HEK293 (cell line): ENCODE measurements at regions not wholly inside any gene's neighbourhood (a gene's known extent, or its start where the extent isn't known, plus 50 kb on each side); places are given as distances from the start of the nearest gene placed in this dataset.
"Not testable (repeated sequence)": the region's sequence is repeated elsewhere in the genome, so short reads cannot be mapped to it uniquely, and the experiment has no call there.

Experiments
- CTCF ChIA-PET: fragments of 350-600 bp; formaldehyde crosslinking; extraction: SDS; loops from one replicate; lab custom pipeline; 2021; ENCODE audit warnings: antibody characterized with exemption; lab: Yijun Ruan, JAX
- POLR2A ChIA-PET: fragments of 300-600 bp; formaldehyde crosslinking; extraction: SDS; loops from one replicate; lab custom pipeline; 2020; ENCODE audit warnings: antibody characterized with exemption, inconsistent platforms; lab: Yijun Ruan, JAX
- H3K27ac ChIP-seq: fragments of 200-500 bp; sonication (Bioruptor generic); 2 replicates; pipeline ENCODE4 v1.5.1; 2014; ENCODE audit warnings: low read depth, low read length, control low read depth, inconsistent platforms; ENCODE audit errors: extremely low read depth
- H3K36me3 ChIP-seq, 2 experiments: fragments of 200-500 bp in 1 of 2; sonication (Bioruptor generic) in 1 of 2; 1 replicate in 1 of 2; 2 replicates in 1 of 2; pipeline ENCODE4 v1.5.1; 2014 to 2017; ENCODE audit warnings: inconsistent platforms in 2 of 2, low read length in 2 of 2; ENCODE audit not compliant: control insufficient read depth in 2 of 2, insufficient read depth in 1 of 2
- H3K4me1 ChIP-seq: fragments of 200-500 bp; sonication (Bioruptor generic); 2 replicates; pipeline ENCODE4 v1.5.1; 2014; ENCODE audit warnings: mild to moderate bottlenecking, low read length, inconsistent platforms; ENCODE audit not compliant: control insufficient read depth, insufficient read depth
- H3K4me3 ChIP-seq: 2 replicates; pipeline ENCODE4 v1.5.1; 2011; ENCODE audit warnings: low read depth, mild to moderate bottlenecking, control low read depth, low read length, moderate library complexity
- H3K9me3 ChIP-seq: fragments of 200-500 bp; sonication (Bioruptor generic); 2 replicates; pipeline ENCODE4 v1.5.1; 2014; ENCODE audit warnings: low read depth, low read length, inconsistent platforms; ENCODE audit not compliant: control insufficient read depth, insufficient read depth
- BCL11B ChIP-seq: fragments of 450-650 bp; formaldehyde crosslinking; IDR thresholded peaks from 2 replicates; pipeline ENCODE4 v1.5.1; 2016; ENCODE audit warnings: low read depth, missing biosample characterization, missing genetic modification characterization
- GFI1B ChIP-seq: fragments of 450-650 bp; formaldehyde crosslinking; IDR thresholded peaks from 2 replicates; pipeline ENCODE4 v1.5.1; 2016; ENCODE audit warnings: missing biosample characterization, missing genetic modification characterization
- GLIS2 ChIP-seq: fragments of 450-650 bp; formaldehyde crosslinking; IDR thresholded peaks from 2 replicates; pipeline ENCODE4 v1.5.1; 2016; ENCODE audit warnings: missing biosample characterization, missing genetic modification characterization
- HOXD13 ChIP-seq: sonication (generic); formaldehyde crosslinking; IDR thresholded peaks from 2 replicates; pipeline ENCODE4 v1.8.0; 2022; ENCODE audit warnings: missing genetic modification reagents, borderline replicate concordance
- TRIM28 ChIP-seq: IDR thresholded peaks from 2 replicates; pipeline ENCODE4 v1.6.1; 2011; ENCODE audit warnings: low read length, control low read depth, borderline replicate concordance
- YY1 ChIP-seq: fragments of 450-650 bp; formaldehyde crosslinking; IDR thresholded peaks from 2 replicates; pipeline ENCODE4 v1.5.1; 2018; ENCODE audit warnings: missing biosample characterization, missing genetic modification characterization
- ZNF175 ChIP-seq: fragments of 450-650 bp; formaldehyde crosslinking; IDR thresholded peaks from 2 replicates; pipeline ENCODE4 v1.5.1; 2016; ENCODE audit warnings: missing biosample characterization, missing genetic modification characterization
- ZNF19 ChIP-seq: fragments of 450-650 bp; formaldehyde crosslinking; IDR thresholded peaks from 2 replicates; pipeline ENCODE4; 2016; ENCODE audit warnings: missing biosample characterization, missing genetic modification characterization, low read depth
- ZNF221 ChIP-seq: fragments of 450-650 bp; formaldehyde crosslinking; IDR thresholded peaks from 2 replicates; pipeline ENCODE4 v1.5.1; 2017; ENCODE audit warnings: missing biosample characterization, missing genetic modification characterization, borderline replicate concordance
- ZNF24 ChIP-seq: fragments of 450-650 bp; formaldehyde crosslinking; IDR thresholded peaks from 2 replicates; pipeline ENCODE4 v1.5.1; 2016; ENCODE audit warnings: missing biosample characterization, missing genetic modification characterization
- ZNF366 ChIP-seq: fragments of 450-650 bp; formaldehyde crosslinking; conservative IDR thresholded peaks from 2 replicates; pipeline ENCODE4 v1.5.1; 2016; ENCODE audit warnings: missing biosample characterization, missing genetic modification characterization
- ZNF416 ChIP-seq: fragments of 450-650 bp; formaldehyde crosslinking; IDR thresholded peaks from 2 replicates; pipeline ENCODE4 v1.5.1; 2016; ENCODE audit warnings: missing biosample characterization, missing genetic modification characterization
- ZNF521 ChIP-seq: fragments of 450-650 bp; formaldehyde crosslinking; IDR thresholded peaks from 2 replicates; pipeline ENCODE4 v1.5.1; 2017; ENCODE audit warnings: missing biosample characterization, mild to moderate bottlenecking, missing genetic modification characterization
- ZNF555 ChIP-seq: fragments of 450-650 bp; formaldehyde crosslinking; conservative IDR thresholded peaks from 2 replicates; pipeline ENCODE4 v1.5.1; 2017; ENCODE audit warnings: missing biosample characterization, mild to moderate bottlenecking, missing genetic modification characterization, inconsistent platforms
- ZNF660 ChIP-seq: fragments of 450-650 bp; IDR thresholded peaks from 2 replicates; pipeline ENCODE4 v1.5.1; 2018; ENCODE audit warnings: missing biosample characterization, mild to moderate bottlenecking, missing genetic modification characterization
- ZNF747 ChIP-seq: fragments of 450-650 bp; formaldehyde crosslinking; IDR thresholded peaks from 2 replicates; pipeline ENCODE4 v1.5.1; 2016; ENCODE audit warnings: missing biosample characterization, missing genetic modification characterization
- ZNF785 ChIP-seq: fragments of 450-650 bp; formaldehyde crosslinking; IDR thresholded peaks from 2 replicates; pipeline ENCODE4 v1.5.1; 2016; ENCODE audit warnings: missing biosample characterization, missing genetic modification characterization
- TF ChIP-seq, protein P1 (sequence below): fragments of 450-650 bp; formaldehyde crosslinking; IDR thresholded peaks from 2 replicates; pipeline ENCODE4 v1.5.1; 2017; ENCODE audit warnings: missing biosample characterization, missing genetic modification characterization
- TF ChIP-seq, protein P2 (sequence below): fragments of 450-650 bp; IDR thresholded peaks from 2 replicates; pipeline ENCODE4 v1.5.1; 2018; ENCODE audit warnings: missing biosample characterization, missing genetic modification characterization
- TF ChIP-seq, protein P3 (sequence below): fragments of 450-650 bp; IDR thresholded peaks from 2 replicates; pipeline ENCODE4 v1.5.1; 2018; ENCODE audit warnings: missing biosample characterization, mild to moderate bottlenecking, missing genetic modification characterization

DNA sequence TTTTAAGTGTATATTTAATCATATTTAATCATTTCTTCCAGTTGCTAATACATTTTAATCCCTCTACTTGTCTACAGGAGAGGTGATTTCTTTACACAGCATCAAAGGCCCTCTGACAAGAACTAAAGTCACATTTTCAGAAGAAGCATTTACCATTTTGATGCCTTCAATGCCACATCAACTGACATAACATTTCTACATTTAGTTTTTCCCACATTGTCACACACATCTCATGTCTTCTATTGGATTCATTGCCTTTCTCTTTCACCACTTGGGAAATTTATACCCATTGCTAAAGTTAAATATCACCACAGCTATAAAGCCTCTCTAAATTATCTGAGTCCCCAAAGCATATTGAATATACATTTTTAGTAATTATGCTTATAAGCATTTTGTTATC, 1907.5 kb upstream of the CDH9 start:
- Histone ChIP-seq H3K9me3 (no peaks in the 10 kb centered on the region), H3K27ac (no peak overlapping the region), H3K4me3 (no peak overlapping the region), H3K4me1 (no peaks in the 10 kb centered on the region), H3K36me3 (no peaks in the 10 kb centered on the region)
- ChIA-PET POLR2A (no interaction called here), CTCF (no interaction called here)
- TF ChIP-seq ZNF555 (no peak), ZNF221 (tag by site-specific recombination) (no peak), ZNF24 (tag by site-specific recombination) (no peak), GFI1B (tag by site-specific recombination) (no peak), HOXD13 (CRISPR knock-in tag) (no peak), ZNF175 (tag by site-specific recombination) (no peak), ZNF366 (tag by site-specific recombination) (no peak), BCL11B (tag by site-specific recombination) (no peak)
- TF ChIP-seq, protein P1, sequence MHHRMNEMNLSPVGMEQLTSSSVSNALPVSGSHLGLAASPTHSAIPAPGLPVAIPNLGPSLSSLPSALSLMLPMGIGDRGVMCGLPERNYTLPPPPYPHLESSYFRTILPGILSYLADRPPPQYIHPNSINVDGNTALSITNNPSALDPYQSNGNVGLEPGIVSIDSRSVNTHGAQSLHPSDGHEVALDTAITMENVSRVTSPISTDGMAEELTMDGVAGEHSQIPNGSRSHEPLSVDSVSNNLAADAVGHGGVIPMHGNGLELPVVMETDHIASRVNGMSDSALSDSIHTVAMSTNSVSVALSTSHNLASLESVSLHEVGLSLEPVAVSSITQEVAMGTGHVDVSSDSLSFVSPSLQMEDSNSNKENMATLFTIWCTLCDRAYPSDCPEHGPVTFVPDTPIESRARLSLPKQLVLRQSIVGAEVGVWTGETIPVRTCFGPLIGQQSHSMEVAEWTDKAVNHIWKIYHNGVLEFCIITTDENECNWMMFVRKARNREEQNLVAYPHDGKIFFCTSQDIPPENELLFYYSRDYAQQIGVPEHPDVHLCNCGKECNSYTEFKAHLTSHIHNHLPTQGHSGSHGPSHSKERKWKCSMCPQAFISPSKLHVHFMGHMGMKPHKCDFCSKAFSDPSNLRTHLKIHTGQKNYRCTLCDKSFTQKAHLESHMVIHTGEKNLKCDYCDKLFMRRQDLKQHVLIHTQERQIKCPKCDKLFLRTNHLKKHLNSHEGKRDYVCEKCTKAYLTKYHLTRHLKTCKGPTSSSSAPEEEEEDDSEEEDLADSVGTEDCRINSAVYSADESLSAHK (tag by site-specific recombination) = no peak

DNA sequence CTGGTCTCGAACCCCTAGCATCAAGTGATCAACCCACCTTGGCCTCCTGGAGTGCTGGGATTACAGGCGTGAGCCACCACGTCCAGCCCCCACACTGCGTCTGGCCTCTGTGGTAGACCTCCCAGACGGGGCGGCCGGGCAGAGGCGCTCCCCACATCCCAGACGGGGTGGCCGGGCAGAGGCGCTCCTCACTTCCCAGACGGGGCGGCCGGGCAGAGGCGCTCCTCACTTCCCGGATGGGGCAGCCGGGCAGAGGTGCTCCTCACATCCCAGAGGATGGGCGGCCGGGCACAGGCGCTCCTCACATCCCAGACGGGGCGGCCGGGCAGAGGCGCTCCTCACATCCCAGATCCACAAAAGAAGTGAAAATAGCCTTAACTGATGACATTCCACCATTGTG, 1891.0 kb upstream of the CDH9 start:
- H3K36me3 ChIP-seq, H3K4me1 ChIP-seq, POLR2A ChIA-PET, CTCF ChIA-PET, H3K9me3 ChIP-seq, H3K4me3 ChIP-seq, H3K27ac ChIP-seq: not testable (repeated sequence)

DNA sequence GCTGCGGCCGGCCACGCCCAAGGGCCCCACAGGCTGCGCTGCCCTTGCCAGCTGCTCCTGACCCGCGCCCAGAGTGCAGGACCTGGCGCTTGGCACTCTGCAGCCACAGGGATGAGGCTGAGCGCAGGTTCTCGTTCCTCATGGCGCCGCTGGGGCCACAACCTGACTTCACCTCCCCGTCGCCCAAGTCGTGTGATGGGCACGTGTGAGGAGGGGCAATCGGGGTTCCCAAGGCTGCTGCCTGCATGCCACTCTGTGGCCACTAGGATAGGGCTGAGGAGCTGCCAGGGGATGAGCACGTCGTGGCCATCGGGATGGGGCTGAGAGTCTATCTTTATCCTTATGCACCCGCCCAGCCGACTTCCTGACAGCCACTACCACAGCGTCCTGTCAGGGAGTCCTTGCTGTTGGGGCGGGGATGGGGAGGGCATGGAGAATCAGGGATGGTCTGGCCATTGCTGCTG, 1890.0 kb upstream of the CDH9 start:
- H3K4me3 ChIP-seq, H3K9me3 ChIP-seq, H3K27ac ChIP-seq, CTCF ChIA-PET, POLR2A ChIA-PET, H3K36me3 ChIP-seq, H3K4me1 ChIP-seq: not testable (repeated sequence)

DNA sequence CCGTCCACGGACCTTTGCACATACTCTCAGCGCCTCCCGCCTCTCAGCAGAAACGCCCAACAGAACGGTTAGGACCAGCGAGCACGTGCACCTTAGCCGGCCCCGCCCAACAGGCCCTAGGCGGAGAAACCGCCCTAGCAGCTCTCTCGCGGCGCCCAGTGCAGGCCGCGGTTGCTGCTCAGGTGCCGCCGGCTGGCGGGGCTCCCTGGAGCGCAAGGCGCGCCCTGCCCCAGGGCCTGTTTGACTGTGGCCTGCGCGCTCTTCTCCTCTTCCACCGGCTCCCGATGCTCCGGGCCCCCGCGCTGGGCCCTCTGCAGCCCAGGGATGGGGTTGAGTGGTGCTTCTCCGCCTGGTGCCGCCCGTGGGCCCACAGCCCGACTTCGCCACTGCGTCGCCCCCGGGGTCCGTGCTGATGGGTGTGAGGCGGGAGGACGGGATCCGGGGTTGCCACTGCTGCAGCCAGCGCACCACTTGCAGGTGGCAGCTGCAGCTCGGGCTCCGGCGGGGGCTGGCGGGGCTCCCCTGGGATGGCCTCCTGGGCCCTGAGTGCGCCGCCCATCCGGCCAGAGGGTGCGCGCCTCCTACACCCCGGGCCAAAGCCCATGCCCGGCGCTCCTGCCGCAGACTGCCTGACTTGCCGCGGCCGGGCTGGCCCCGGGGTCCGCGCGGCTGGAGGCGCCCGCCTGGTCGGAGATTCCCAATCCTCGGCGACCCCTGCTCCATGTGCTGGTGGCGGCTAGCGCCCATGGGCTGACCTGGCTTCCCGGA, 1889.4 kb upstream of the CDH9 start:
- Histone ChIP-seq H3K4me3 (no peak overlapping the region), H3K9me3 (no peaks in the 10 kb centered on the region), H3K36me3 (no peaks in the 10 kb centered on the region), H3K4me1 (no peaks in the 10 kb centered on the region), H3K27ac (no peak overlapping the region)
- ChIA-PET CTCF (no interaction called here), POLR2A (no interaction called here)
- TF ChIP-seq GLIS2 (tag by site-specific recombination) (no peak), ZNF747 (tag by site-specific recombination) (no peak), YY1 (tag by site-specific recombination) (no peak), ZNF19 (tag by site-specific recombination) (no peak), ZNF416 (tag by site-specific recombination) (no peak), ZNF521 (tag by site-specific recombination) (no peak), ZNF785 (tag by site-specific recombination) (no peak), ZNF660 (tag by site-specific recombination) (no peak), TRIM28 (no peak), ZNF175 (tag by site-specific recombination) (no peak)
- TF ChIP-seq, protein P2, sequence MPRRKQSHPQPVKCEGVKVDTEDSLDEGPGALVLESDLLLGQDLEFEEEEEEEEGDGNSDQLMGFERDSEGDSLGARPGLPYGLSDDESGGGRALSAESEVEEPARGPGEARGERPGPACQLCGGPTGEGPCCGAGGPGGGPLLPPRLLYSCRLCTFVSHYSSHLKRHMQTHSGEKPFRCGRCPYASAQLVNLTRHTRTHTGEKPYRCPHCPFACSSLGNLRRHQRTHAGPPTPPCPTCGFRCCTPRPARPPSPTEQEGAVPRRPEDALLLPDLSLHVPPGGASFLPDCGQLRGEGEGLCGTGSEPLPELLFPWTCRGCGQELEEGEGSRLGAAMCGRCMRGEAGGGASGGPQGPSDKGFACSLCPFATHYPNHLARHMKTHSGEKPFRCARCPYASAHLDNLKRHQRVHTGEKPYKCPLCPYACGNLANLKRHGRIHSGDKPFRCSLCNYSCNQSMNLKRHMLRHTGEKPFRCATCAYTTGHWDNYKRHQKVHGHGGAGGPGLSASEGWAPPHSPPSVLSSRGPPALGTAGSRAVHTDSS (tag by site-specific recombination) = no peak
- TF ChIP-seq, protein P3, sequence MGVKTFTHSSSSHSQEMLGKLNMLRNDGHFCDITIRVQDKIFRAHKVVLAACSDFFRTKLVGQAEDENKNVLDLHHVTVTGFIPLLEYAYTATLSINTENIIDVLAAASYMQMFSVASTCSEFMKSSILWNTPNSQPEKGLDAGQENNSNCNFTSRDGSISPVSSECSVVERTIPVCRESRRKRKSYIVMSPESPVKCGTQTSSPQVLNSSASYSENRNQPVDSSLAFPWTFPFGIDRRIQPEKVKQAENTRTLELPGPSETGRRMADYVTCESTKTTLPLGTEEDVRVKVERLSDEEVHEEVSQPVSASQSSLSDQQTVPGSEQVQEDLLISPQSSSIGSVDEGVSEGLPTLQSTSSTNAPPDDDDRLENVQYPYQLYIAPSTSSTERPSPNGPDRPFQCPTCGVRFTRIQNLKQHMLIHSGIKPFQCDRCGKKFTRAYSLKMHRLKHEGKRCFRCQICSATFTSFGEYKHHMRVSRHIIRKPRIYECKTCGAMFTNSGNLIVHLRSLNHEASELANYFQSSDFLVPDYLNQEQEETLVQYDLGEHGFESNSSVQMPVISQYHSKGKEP (tag by site-specific recombination) = no peak
